Transverse colon (tissue), 3 donors: ENCODE measurements at regions not wholly inside any gene's neighbourhood (a gene's known extent, or its start where the extent isn't known, plus 50 kb on each side); places are given as distances from the start of the nearest gene placed in this dataset.

Experiments used
- CTCF ChIP-seq, 5 experiments: fragments of 200-600 bp in 3 of 5; fragments of 450-650 bp in 2 of 5; sonication (generic) in 3 of 5; IDR thresholded peaks; 1 replicate in 2 of 5; 2 replicates in 3 of 5; pipeline ENCODE4 v1.5.1; 2016 to 2017; ENCODE audit warnings: antibody characterized with exemption in 5 of 5, inconsistent platforms in 3 of 5, mild to moderate bottlenecking in 2 of 5, moderate library complexity in 1 of 5
- POLR2A ChIP-seq: fragments of 450-650 bp; IDR thresholded peaks from one replicate; pipeline ENCODE4 v1.6.1; 2016; ENCODE audit warnings: antibody characterized with exemption, mild to moderate bottlenecking, moderate library complexity

GRCh38 chr7:18426564-18427226 is 68.9 kb upstream of the HDAC9 start:
- TF ChIP-seq POLR2A (no peak), CTCF (IDR thresholded peaks at IDR 0.05) (no peak)
